ENCODE measurements at regions not wholly inside any gene's neighbourhood (a gene's known extent, or its start where the extent isn't known, plus 50 kb on each side); places are given as distances from the start of the nearest gene placed in this dataset.

DNA sequence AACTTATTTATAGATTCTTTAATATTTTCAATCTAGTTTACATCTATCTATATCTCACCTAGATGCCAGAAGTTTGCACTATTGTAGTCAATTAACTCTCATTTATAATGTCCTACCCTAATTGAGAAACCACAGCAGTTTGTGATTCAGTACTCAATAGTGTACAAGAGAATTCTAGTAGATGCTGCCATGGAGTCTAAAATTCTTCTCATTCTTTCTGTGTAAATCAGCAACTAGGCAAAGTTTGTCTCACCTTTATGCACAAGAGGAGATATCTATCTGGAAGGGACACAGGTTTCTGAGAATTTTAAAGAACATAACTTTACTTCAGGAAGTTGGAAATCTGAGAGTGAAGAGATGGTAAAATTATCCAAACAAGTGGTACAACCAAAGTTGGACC, 173.0 kb upstream of the FBXL7 start:
- TF ChIP-seq, protein P1, sequence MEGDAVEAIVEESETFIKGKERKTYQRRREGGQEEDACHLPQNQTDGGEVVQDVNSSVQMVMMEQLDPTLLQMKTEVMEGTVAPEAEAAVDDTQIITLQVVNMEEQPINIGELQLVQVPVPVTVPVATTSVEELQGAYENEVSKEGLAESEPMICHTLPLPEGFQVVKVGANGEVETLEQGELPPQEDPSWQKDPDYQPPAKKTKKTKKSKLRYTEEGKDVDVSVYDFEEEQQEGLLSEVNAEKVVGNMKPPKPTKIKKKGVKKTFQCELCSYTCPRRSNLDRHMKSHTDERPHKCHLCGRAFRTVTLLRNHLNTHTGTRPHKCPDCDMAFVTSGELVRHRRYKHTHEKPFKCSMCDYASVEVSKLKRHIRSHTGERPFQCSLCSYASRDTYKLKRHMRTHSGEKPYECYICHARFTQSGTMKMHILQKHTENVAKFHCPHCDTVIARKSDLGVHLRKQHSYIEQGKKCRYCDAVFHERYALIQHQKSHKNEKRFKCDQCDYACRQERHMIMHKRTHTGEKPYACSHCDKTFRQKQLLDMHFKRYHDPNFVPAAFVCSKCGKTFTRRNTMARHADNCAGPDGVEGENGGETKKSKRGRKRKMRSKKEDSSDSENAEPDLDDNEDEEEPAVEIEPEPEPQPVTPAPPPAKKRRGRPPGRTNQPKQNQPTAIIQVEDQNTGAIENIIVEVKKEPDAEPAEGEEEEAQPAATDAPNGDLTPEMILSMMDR (optimal IDR thresholded peaks at IDR 0.05 in 1 of 3, IDR thresholded peaks at IDR 0.05 in 1 of 3, conservative IDR thresholded peaks at IDR 0.05 in 1 of 3; ENCODE audit: extremely low read depth in 1 of 3, insufficient read depth in 2 of 3, low read length in 3 of 3): no peak
- no peak for TF ChIP-seq EZH2 (IDR thresholded peaks at IDR 0.05; ENCODE audit: low read length)
